ENCODE measurements at regions not wholly inside any gene's neighbourhood (a gene's known extent, or its start where the extent isn't known, plus 50 kb on each side); places are given as distances from the start of the nearest gene placed in this dataset.

- Histone ChIP-seq H3K4me1 (ENCODE audit: insufficient read depth, low read length) (peaks cover 9% of the 10 kb centered on the region; the same call in 1 of the 2 replicates), H3K27ac (ENCODE audit: low read depth, low read length) (no peak overlapping the region), H3K27me3 (ENCODE audit: insufficient read depth, low read length) (no peaks in the 10 kb centered on the region), H3K36me3 (ENCODE audit: insufficient read depth, low read length) (no peaks in the 10 kb centered on the region), H3K4me3 (ENCODE audit: low read length) (no peak overlapping the region), H3K9me3 (ENCODE audit: insufficient read depth, low read depth, low read length) (no peaks in the 10 kb centered on the region), H3K9ac (ENCODE audit: low read depth, low read length) (no peak overlapping the region)
Observed at GRCh38 chr6:127030111-127030510, 88.4 kb upstream of the RSPO3 start.

GRCh38 chr6:127030836-127031235 lies 87.6 kb upstream of the RSPO3 start:
- Histone ChIP-seq H3K9ac (ENCODE audit: low read depth, low read length) (no peak overlapping the region), H3K9me3 (ENCODE audit: insufficient read depth, low read depth, low read length) (no peaks in the 10 kb centered on the region), H3K36me3 (ENCODE audit: insufficient read depth, low read length) (no peaks in the 10 kb centered on the region), H3K27ac (ENCODE audit: low read depth, low read length) (no peak overlapping the region), H3K4me1 (ENCODE audit: insufficient read depth, low read length) (peaks cover 7% of the 10 kb centered on the region; the same call in 1 of the 2 replicates), H3K4me3 (ENCODE audit: low read length) (no peak overlapping the region), H3K27me3 (ENCODE audit: insufficient read depth, low read length) (no peaks in the 10 kb centered on the region)
- 92% methylated on average over 1 of the region's 1 CpG for WGBS

- Histone ChIP-seq H3K27ac (ENCODE audit: low read depth, low read length) (no peak overlapping the region), H3K9me3 (ENCODE audit: insufficient read depth, low read depth, low read length) (no peaks in the 10 kb centered on the region), H3K27me3 (ENCODE audit: insufficient read depth, low read length) (no peaks in the 10 kb centered on the region), H3K9ac (ENCODE audit: low read depth, low read length) (no peak overlapping the region), H3K4me1 (ENCODE audit: insufficient read depth, low read length) (0 out of 2 replicates have a peak, but pooled peaks cover under 1% of the 10 kb centered on the region), H3K36me3 (ENCODE audit: insufficient read depth, low read length) (no peaks in the 10 kb centered on the region), H3K4me3 (ENCODE audit: low read length) (no peak overlapping the region)
- 100% methylated on average over 1 of the region's 1 CpG for WGBS
Observed at GRCh38 chr6:127031511-127031910, 87.0 kb upstream of the RSPO3 start.

GRCh38 chr6:127032971-127033370 lies 85.5 kb upstream of the RSPO3 start:
- no peak overlapping the region for H3K9ac ChIP-seq (ENCODE audit: low read depth, low read length)
- H3K4me3 ChIP-seq (ENCODE audit: low read length), result no peak overlapping the region
- no peaks in the 10 kb centered on the region for H3K36me3 ChIP-seq (ENCODE audit: insufficient read depth, low read length)
- H3K9me3 ChIP-seq (ENCODE audit: insufficient read depth, low read depth, low read length), result no peaks in the 10 kb centered on the region
- WGBS, result 100% methylated on average over 2 of the region's 3 CpGs
- H3K27ac ChIP-seq (ENCODE audit: low read depth, low read length), result no peak overlapping the region
- H3K27me3 ChIP-seq (ENCODE audit: insufficient read depth, low read length), result no peaks in the 10 kb centered on the region
- H3K4me1 ChIP-seq (ENCODE audit: insufficient read depth, low read length), result no peaks in the 10 kb centered on the region

GRCh38 chr6:127051571-127052260 lies 66.8 kb upstream of the RSPO3 start:
- H3K4me1 ChIP-seq (ENCODE audit: insufficient read depth, low read length), result no peaks in the 10 kb centered on the region
- no peaks in the 10 kb centered on the region for H3K9me3 ChIP-seq (ENCODE audit: insufficient read depth, low read depth, low read length)
- no peaks in the 10 kb centered on the region for H3K36me3 ChIP-seq (ENCODE audit: insufficient read depth, low read length)
- H3K4me3 ChIP-seq (ENCODE audit: low read length), result no peak overlapping the region
- no peak overlapping the region for H3K27ac ChIP-seq (ENCODE audit: low read depth, low read length)
- H3K27me3 ChIP-seq (ENCODE audit: insufficient read depth, low read length), result no peaks in the 10 kb centered on the region
- H3K9ac ChIP-seq (ENCODE audit: low read depth, low read length), result no peak overlapping the region

GRCh38 chr6:127053032-127053874 lies 65.2 kb upstream of the RSPO3 start:
- Histone ChIP-seq H3K27me3 (ENCODE audit: insufficient read depth, low read length) (no peaks in the 10 kb centered on the region), H3K27ac (ENCODE audit: low read depth, low read length) (no peak overlapping the region), H3K4me3 (ENCODE audit: low read length) (no peak overlapping the region), H3K36me3 (ENCODE audit: insufficient read depth, low read length) (no peaks in the 10 kb centered on the region), H3K4me1 (ENCODE audit: insufficient read depth, low read length) (no peaks in the 10 kb centered on the region), H3K9ac (ENCODE audit: low read depth, low read length) (no peak overlapping the region), H3K9me3 (ENCODE audit: insufficient read depth, low read depth, low read length) (no peaks in the 10 kb centered on the region)
- 100% methylated on average over 2 of the region's 2 CpGs for WGBS

- H3K4me1 ChIP-seq (ENCODE audit: insufficient read depth, low read length), result no peaks in the 10 kb centered on the region
- H3K27me3 ChIP-seq (ENCODE audit: insufficient read depth, low read length), result no peaks in the 10 kb centered on the region
- H3K27ac ChIP-seq (ENCODE audit: low read depth, low read length), result no peak overlapping the region
- H3K4me3 ChIP-seq (ENCODE audit: low read length), result no peak overlapping the region
- H3K9ac ChIP-seq (ENCODE audit: low read depth, low read length), result no peak overlapping the region
- no CpG with 5 or more reads among the region's 1 CpG for WGBS
- H3K9me3 ChIP-seq (ENCODE audit: insufficient read depth, low read depth, low read length), result no peaks in the 10 kb centered on the region
- H3K36me3 ChIP-seq (ENCODE audit: insufficient read depth, low read length), result no peaks in the 10 kb centered on the region
Observed at GRCh38 chr6:127053875-127054235, 64.6 kb upstream of the RSPO3 start.

- no peaks in the 10 kb centered on the region for H3K36me3 ChIP-seq (ENCODE audit: insufficient read depth, low read length)
- no peaks in the 10 kb centered on the region for H3K4me1 ChIP-seq (ENCODE audit: insufficient read depth, low read length)
- H3K27ac ChIP-seq (ENCODE audit: low read depth, low read length), result no peak overlapping the region
- no peaks in the 10 kb centered on the region for H3K27me3 ChIP-seq (ENCODE audit: insufficient read depth, low read length)
- no peaks in the 10 kb centered on the region for H3K9me3 ChIP-seq (ENCODE audit: insufficient read depth, low read depth, low read length)
- H3K9ac ChIP-seq (ENCODE audit: low read depth, low read length), result no peak overlapping the region
- H3K4me3 ChIP-seq (ENCODE audit: low read length), result no peak overlapping the region
- WGBS, result 80% methylated on average over 1 of the region's 2 CpGs
Observed at GRCh38 chr6:127058027-127058426, 60.4 kb upstream of the RSPO3 start.

GRCh38 chr6:127058936-127059335 lies 59.5 kb upstream of the RSPO3 start:
- no peaks in the 10 kb centered on the region for H3K27me3 ChIP-seq (ENCODE audit: insufficient read depth, low read length)
- 100% methylated on average over 2 of the region's 2 CpGs for WGBS
- H3K4me3 ChIP-seq (ENCODE audit: low read length), result no peak overlapping the region
- no peak overlapping the region for H3K9ac ChIP-seq (ENCODE audit: low read depth, low read length)
- no peaks in the 10 kb centered on the region for H3K4me1 ChIP-seq (ENCODE audit: insufficient read depth, low read length)
- no peak overlapping the region for H3K27ac ChIP-seq (ENCODE audit: low read depth, low read length)
- H3K36me3 ChIP-seq (ENCODE audit: insufficient read depth, low read length), result no peaks in the 10 kb centered on the region
- no peaks in the 10 kb centered on the region for H3K9me3 ChIP-seq (ENCODE audit: insufficient read depth, low read depth, low read length)

Measured in HUES64 (cell line).